Muscle of arm (tissue), 1 donor: ENCODE measurements at regions not wholly inside any gene's neighbourhood (a gene's known extent, or its start where the extent isn't known, plus 50 kb on each side); places are given as distances from the start of the nearest gene placed in this dataset.
"Not testable (repeated sequence)": the region's sequence is repeated elsewhere in the genome, so short reads cannot be mapped to it uniquely, and the experiment has no call there.

ENCODE experiments used
- DNase-seq: peaks from one replicate; pipeline ENCODE4 v3.0.0-alpha.2; 2013

GRCh38 chr18:75753753-75754152 is 326.2 kb upstream of the SMIM21 start:
- DNase-seq, result no peak

- DNase-seq, result no peak
Measured at GRCh38 chr18:75752740-75753263, 325.3 kb upstream of the SMIM21 start.

- no peak for DNase-seq
Measured at GRCh38 chr18:75745147-75745546, 317.6 kb upstream of the SMIM21 start.

- peak; percentile 43 for DNase-seq
Measured at GRCh38 chr18:75742516-75742915, 315.0 kb upstream of the SMIM21 start.

GRCh38 chr18:75739682-75740081 is 312.2 kb upstream of the SMIM21 start:
- DNase-seq, result no peak

- no peak for DNase-seq
Measured at GRCh38 chr18:75735291-75735690, 307.8 kb upstream of the SMIM21 start.

GRCh38 chr18:75730249-75730648 is 302.7 kb upstream of the SMIM21 start:
- no peak for DNase-seq

GRCh38 chr18:75728621-75729020 is 301.1 kb upstream of the SMIM21 start:
- no peak for DNase-seq

GRCh38 chr18:75727456-75727855 is 300.0 kb upstream of the SMIM21 start:
- DNase-seq, result no peak

- DNase-seq, result no peak
Measured at GRCh38 chr18:75723521-75724340, 296.2 kb upstream of the SMIM21 start.

- DNase-seq, result no peak
Measured at GRCh38 chr18:75714766-75715165, 287.3 kb upstream of the SMIM21 start.

GRCh38 chr18:75712124-75712867 is 284.8 kb upstream of the SMIM21 start:
- DNase-seq, result not testable (repeated sequence)

GRCh38 chr18:75700561-75700960 is 273.1 kb upstream of the SMIM21 start:
- DNase-seq, result no peak

GRCh38 chr18:75698861-75699260 is 271.4 kb upstream of the SMIM21 start:
- no peak for DNase-seq

- no peak for DNase-seq
Measured at GRCh38 chr18:75697493-75697892, 270.0 kb upstream of the SMIM21 start.

GRCh38 chr18:75696391-75696790 is 268.9 kb upstream of the SMIM21 start:
- no peak for DNase-seq

GRCh38 chr18:75694292-75694691 is 266.8 kb upstream of the SMIM21 start:
- DNase-seq, result no peak

- no peak for DNase-seq
Measured at GRCh38 chr18:75691483-75691882, 264.0 kb upstream of the SMIM21 start.

- DNase-seq, result not testable (repeated sequence)
Measured at GRCh38 chr18:75690283-75690682, 262.8 kb upstream of the SMIM21 start.

GRCh38 chr18:75687626-75688025 is 260.1 kb upstream of the SMIM21 start:
- DNase-seq, result no peak

- DNase-seq, result no peak
Measured at GRCh38 chr18:75683426-75683825, 255.9 kb upstream of the SMIM21 start.

GRCh38 chr18:75681538-75682115 is 254.1 kb upstream of the SMIM21 start:
- no peak for DNase-seq

GRCh38 chr18:75679331-75679730 is 251.8 kb upstream of the SMIM21 start:
- peak; percentile 85 for DNase-seq
